Endothelial cell of umbilical vein (primary cell): ENCODE measurements at regions not wholly inside any gene's neighbourhood (a gene's known extent, or its start where the extent isn't known, plus 50 kb on each side); places are given as distances from the start of the nearest gene placed in this dataset.

Source experiments
- BruUV-seq: library from RNA; stranded (reverse); fragments of 400-500 nt; replicated peaks from 2 replicates; lab custom pipeline; 2021; lab: Mats Ljungman, UMichigan
- CTCF ChIA-PET: fragments of 300-600, 350-600 bp; sonication (Branson Sonifier 250); formaldehyde crosslinking; loops from one replicate; lab custom pipeline; 2021; ENCODE audit warnings: antibody characterized with exemption, inconsistent platforms; lab: Charles Lee
- POLR2A ChIA-PET: fragments of 300-600, 350-600 bp; sonication (Branson Sonifier 250); formaldehyde crosslinking; loops from one replicate; lab custom pipeline; 2021; ENCODE audit warnings: antibody characterized with exemption, inconsistent platforms; lab: Charles Lee
- DNase-seq: peaks from one replicate; pipeline ENCODE4 v3.0.0-alpha.2; 2011; ENCODE audit warnings: low read depth, low spot score
- FAIRE-seq: peaks from 2 replicates; lab custom pipeline; 2011; peaks lifted over from hg19 to GRCh38; lab: Jason Lieb, UNC
- H2AFZ ChIP-seq: 2 replicates; pipeline ENCODE4 v1.6.0; 2012; ENCODE audit warnings: low read depth, low read length, control low read depth, inconsistent platforms
- H3K27ac ChIP-seq: 2 replicates; pipeline ENCODE4 v1.5.1; 2011; ENCODE audit warnings: low read depth, mild to moderate bottlenecking, control low read depth, low read length, moderate library complexity; ENCODE audit not compliant: insufficient read depth
- H3K27me3 ChIP-seq, 2 experiments: 2 replicates each; pipeline versions ENCODE4 v1.6.0 to v1.6.1; 2011; ENCODE audit warnings: low read length in 2 of 2, mixed read lengths in 1 of 2; ENCODE audit not compliant: control insufficient read depth in 2 of 2, insufficient read depth in 2 of 2
- H3K36me3 ChIP-seq, 2 experiments: 2 replicates in 1 of 2; 3 replicates in 1 of 2; pipeline ENCODE4 v1.5.1; 2011; ENCODE audit warnings: low read length in 2 of 2, mild to moderate bottlenecking in 1 of 2, moderate library complexity in 1 of 2; ENCODE audit not compliant: control insufficient read depth in 2 of 2, insufficient read depth in 2 of 2; ENCODE audit errors: extremely low read depth in 1 of 2
- H3K4me1 ChIP-seq: 3 replicates; pipeline ENCODE4 v1.5.1; 2011; ENCODE audit warnings: mild to moderate bottlenecking, low read length; ENCODE audit not compliant: control insufficient read depth, insufficient read depth; ENCODE audit errors: extremely low read depth
- H3K4me2 ChIP-seq: 2 replicates; pipeline ENCODE4 v1.6.1; 2011; ENCODE audit warnings: low read length, control low read depth, mixed read lengths; ENCODE audit not compliant: insufficient read depth
- H3K4me3 ChIP-seq, 3 experiments: fragments of 200-600 bp in 1 of 3; sonication (generic), shearing (Covaris generic) in 1 of 3; replicated peaks in 1 of 3; 2 replicates each; pipeline ENCODE4 v1.5.1; 2011 to 2016; ENCODE audit warnings: control low read depth in 3 of 3, low read length in 3 of 3, mild to moderate bottlenecking in 2 of 3, inconsistent platforms in 1 of 3, low read depth in 1 of 3, moderate library complexity in 1 of 3; ENCODE audit not compliant: insufficient read depth in 1 of 3
- H3K79me2 ChIP-seq: 2 replicates; pipeline ENCODE4 v1.6.0; 2012; ENCODE audit warnings: low read length, inconsistent platforms; ENCODE audit not compliant: control insufficient read depth, insufficient read depth
- H3K9ac ChIP-seq: replicated peaks from 2 replicates; pipeline ENCODE3; 2011; ENCODE audit warnings: low read length, control low read depth; ENCODE audit not compliant: insufficient read depth; ENCODE audit errors: extremely low read depth
- H3K9me1 ChIP-seq: replicated peaks from 3 replicates; pipeline ENCODE4 v1.6.0; 2011; ENCODE audit warnings: mild to moderate bottlenecking, low read length; ENCODE audit not compliant: control insufficient read depth, insufficient read depth; ENCODE audit errors: extremely low read depth
- H3K9me3 ChIP-seq: replicated peaks from 2 replicates; pipeline ENCODE4 v1.5.1; 2012; ENCODE audit warnings: low read length, inconsistent platforms; ENCODE audit not compliant: control insufficient read depth, insufficient read depth
- H4K20me1 ChIP-seq: replicated peaks from 2 replicates; pipeline ENCODE3; 2011; ENCODE audit warnings: mild to moderate bottlenecking, low read length; ENCODE audit not compliant: control insufficient read depth, insufficient read depth; ENCODE audit errors: extremely low read depth
- CTCF ChIP-seq, 2 donors: IDR thresholded peaks; 1 replicate in 1 of 2; 2 replicates in 1 of 2; pipeline ENCODE4 v1.5.1; 2011; ENCODE audit warnings: low read length in 2 of 2, mild to moderate bottlenecking in 2 of 2, moderate library complexity in 2 of 2, control low read depth in 1 of 2, inconsistent platforms in 1 of 2, low read depth in 1 of 2; ENCODE audit not compliant: insufficient read depth in 1 of 2; ENCODE audit errors: extremely low read depth in 1 of 2
- EZH2 ChIP-seq: IDR thresholded peaks from 2 replicates; pipeline ENCODE4 v1.6.1; 2012; ENCODE audit warnings: borderline replicate concordance, low read depth, mild to moderate bottlenecking, moderate library complexity, low read length, inconsistent platforms; ENCODE audit not compliant: severe bottlenecking
- FOS ChIP-seq: IDR thresholded peaks from 2 replicates; pipeline ENCODE4 v1.6.1; 2011; ENCODE audit warnings: mild to moderate bottlenecking, low read length, moderate library complexity, borderline replicate concordance; ENCODE audit not compliant: insufficient read depth
- MAX ChIP-seq: IDR thresholded peaks from 2 replicates; pipeline ENCODE4 v1.6.1; 2011; ENCODE audit not compliant: insufficient read depth, insufficient read length
- MYC ChIP-seq: IDR thresholded peaks from one replicate; pipeline ENCODE4 v1.6.1; 2011; ENCODE audit warnings: mild to moderate bottlenecking, low read depth, low read length
- POLR2A ChIP-seq: IDR thresholded peaks from 2 replicates; pipeline ENCODE4 v1.6.1; 2012; ENCODE audit warnings: low read depth, mild to moderate bottlenecking, control low read depth, low read length
- dilution Hi-C: fragments of 300-500 bp; cut with MboI; formaldehyde crosslinking; loops from one replicate; pipeline ENCODE4 v1.15.0; 2019; ENCODE audit warnings: low sequenced_read_pairs; ENCODE audit not compliant: extremely low pct_ligation_motif_present
- intact Hi-C: fragments of 100-400 bp; cut with micrococcal nuclease; formaldehyde crosslinking; loops from one replicate; pipeline ENCODE4 v1.10.0; 2022

- intact Hi-C loops, result no loop called here
- FAIRE-seq, result no peak
Observed at GRCh38 chr11:115608976-115609375, 104.8 kb upstream of the CADM1 start.

More at GRCh38 chr11:115608976-115609375, 104.8 kb upstream of the CADM1 start:
- no peak overlapping the region for H3K4me2 ChIP-seq
- TF ChIP-seq EZH2 (no peak), MYC (no peak), MAX (no peak), POLR2A (no peak), FOS (no peak), CTCF (IDR thresholded peaks at IDR 0.05; ENCODE audit: extremely low read depth in 1 of 2, insufficient read depth in 1 of 2, low read depth in 1 of 2, low read length in 2 of 2) (no peak)
- H4K20me1 ChIP-seq, result no peaks in the 10 kb centered on the region
- no peak overlapping the region for H3K27ac ChIP-seq
- no peaks in the 10 kb centered on the region for H3K9me3 ChIP-seq
- dilution Hi-C loops, result no loop called here
- no peaks in the 10 kb centered on the region for H3K27me3 ChIP-seq
- H3K79me2 ChIP-seq, result no peaks in the 10 kb centered on the region
- ChIA-PET CTCF (no interaction called here), POLR2A (no interaction called here)
- no peak for DNase-seq
- no peaks in the 10 kb centered on the region for H3K36me3 ChIP-seq
- H3K9me1 ChIP-seq, result no peaks in the 10 kb centered on the region
- H3K4me3 ChIP-seq, result no peak overlapping the region
- BruUV-seq, result no TSS peak
- no peaks in the 10 kb centered on the region for H3K4me1 ChIP-seq
- H2AFZ ChIP-seq, result no peak overlapping the region
- no peak overlapping the region for H3K9ac ChIP-seq
